ENCODE measurements at regions not wholly inside any gene's neighbourhood (a gene's known extent, or its start where the extent isn't known, plus 50 kb on each side); places are given as distances from the start of the nearest gene placed in this dataset.

- DNase-seq: no peak
Observed at GRCh38 chr6:139833592-139833991, 459.1 kb upstream of the CITED2 start.

DNA sequence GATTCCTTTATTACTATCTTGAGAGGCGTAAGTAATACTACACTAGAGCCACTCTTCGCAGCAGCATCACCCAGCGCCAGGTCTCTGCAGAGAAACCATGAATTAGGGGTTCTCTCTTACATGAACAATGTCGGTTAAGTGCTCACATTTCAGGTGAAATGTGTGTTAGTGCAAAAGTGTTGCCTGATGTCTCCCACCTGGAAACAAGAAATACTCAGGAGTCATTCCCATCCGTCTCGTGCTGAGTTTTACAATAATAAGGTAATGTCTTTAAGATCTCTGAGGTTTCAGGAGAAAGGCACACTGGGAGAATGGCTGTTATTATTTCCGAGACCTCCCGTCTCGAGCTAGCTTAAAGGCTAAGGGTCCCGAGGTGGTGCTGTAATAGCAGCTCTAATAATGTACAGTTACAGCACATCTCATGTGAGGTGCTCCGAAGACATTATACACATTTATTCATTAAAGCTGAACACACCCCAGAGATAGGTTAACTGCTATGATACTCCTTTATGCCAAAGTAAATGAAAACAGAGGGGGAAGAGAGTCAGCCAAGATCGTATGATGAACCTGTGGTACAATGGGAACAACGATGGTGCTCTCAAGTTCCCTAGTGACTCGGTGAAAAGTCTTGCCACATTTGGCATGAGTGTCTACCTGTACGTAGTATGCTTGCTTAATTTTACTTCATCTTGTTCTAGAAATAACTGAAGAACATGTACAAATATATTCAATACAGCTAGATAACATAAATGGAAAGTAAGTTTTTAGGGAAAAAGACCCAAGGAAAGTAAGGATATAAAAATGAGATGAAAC is 458.3 kb upstream of the CITED2 start:
- peak; percentile 77 for DNase-seq

GRCh38 chr6:139829576-139829975 is 455.1 kb upstream of the CITED2 start:
- DNase-seq: peak; percentile 15

GRCh38 chr6:139828751-139829519 is 454.5 kb upstream of the CITED2 start:
- DNase-seq: no peak

- no peak for DNase-seq
Observed at GRCh38 chr6:139825935-139826374, 451.5 kb upstream of the CITED2 start.

DNA sequence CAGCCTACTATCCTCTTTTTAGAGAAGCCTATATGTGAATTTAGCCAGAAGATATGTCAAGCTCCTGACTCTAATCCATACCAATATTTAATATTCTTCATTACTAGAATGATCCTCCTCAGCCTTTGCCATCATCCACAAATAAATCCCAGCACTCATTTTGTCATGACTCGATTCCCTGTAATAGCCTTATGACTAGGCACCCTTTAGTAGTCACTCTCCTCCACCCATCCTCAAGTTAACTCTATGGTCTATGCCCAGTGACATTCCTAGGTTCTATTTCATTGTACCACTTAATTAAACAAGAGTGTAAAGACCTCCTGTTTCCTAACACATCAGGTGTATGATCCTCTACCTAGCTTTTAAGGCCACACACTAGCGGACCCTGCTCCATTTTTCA is 450.4 kb upstream of the CITED2 start:
- no peak for DNase-seq

GRCh38 chr6:139823808-139824126 is 449.3 kb upstream of the CITED2 start:
- DNase-seq: no peak

- DNase-seq: no peak
Observed at GRCh38 chr6:139823099-139823807, 448.8 kb upstream of the CITED2 start.

- DNase-seq: no peak
Observed at GRCh38 chr6:139821676-139822223, 447.3 kb upstream of the CITED2 start.

GRCh38 chr6:139820210-139820609 is 445.8 kb upstream of the CITED2 start:
- DNase-seq: no peak

GRCh38 chr6:139819776-139820175 is 445.3 kb upstream of the CITED2 start:
- no peak for DNase-seq

- no peak for DNase-seq
Observed at GRCh38 chr6:139812939-139813338, 438.5 kb upstream of the CITED2 start.

GRCh38 chr6:139801571-139802321 is 427.3 kb upstream of the CITED2 start:
- no peak for DNase-seq

DNA sequence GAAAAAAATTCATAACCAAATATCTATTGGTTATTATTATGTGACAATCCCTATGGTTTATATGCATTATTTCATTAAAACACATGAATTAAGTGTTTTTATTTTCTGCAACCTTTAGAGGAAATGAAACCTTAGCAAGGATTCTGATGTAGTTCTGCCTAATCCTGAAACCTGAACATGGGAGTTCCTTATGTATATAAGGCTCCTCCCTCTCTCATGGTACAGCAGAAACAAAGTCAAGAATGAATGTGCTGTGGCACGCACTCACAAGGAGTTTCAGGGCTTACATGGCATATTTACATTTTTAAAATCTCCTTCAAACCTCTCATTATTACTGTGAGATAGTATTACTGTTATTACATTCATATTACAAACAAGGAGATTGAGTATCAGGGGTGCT is 426.4 kb upstream of the CITED2 start:
- DNase-seq: no peak

DNA sequence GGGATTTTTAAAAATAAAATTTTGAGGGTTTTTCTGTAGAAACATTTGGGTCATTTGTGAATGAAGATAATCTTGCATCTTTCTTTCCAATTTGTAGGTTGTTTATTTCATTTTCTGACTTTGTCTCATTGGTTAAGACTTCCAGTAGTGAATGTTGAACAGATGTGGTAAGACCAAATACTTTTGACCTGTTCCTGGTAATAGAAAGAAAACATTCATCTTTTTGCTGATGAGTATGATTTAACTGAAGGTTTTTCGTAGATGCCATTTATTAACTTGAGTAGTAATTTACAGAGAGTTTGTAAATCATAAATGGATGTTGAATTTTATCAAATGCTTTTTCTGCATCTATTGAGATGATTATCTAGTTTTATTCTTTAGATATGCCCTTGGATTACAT is 416.1 kb upstream of the CITED2 start:
- DNase-seq: no peak

DNA sequence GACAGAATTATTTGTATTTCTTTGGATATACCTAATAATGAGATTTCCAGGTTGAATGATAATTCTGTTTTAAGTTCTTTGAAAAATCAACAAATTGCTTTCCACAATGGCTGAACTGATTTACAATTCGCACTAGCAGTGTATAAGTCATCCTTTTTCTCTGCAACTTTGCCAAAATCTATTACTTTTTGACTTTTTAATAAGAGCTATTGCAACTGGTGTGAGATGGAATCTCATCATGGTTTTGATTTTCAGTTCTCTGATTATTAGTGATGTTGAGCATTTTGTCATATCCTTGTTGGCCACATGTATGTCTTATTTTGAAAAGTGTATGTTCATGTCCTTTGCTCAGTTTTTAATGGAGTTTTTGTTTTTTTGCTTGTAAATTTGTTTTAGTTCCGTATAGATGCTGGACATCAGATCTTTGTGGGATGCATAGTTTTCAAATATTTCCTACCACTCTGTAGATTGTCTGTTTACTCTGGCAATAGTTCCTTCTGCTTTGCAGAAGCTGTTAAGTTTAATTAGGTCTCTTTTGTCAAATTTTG is 409.8 kb upstream of the CITED2 start:
- DNase-seq: no peak

GRCh38 chr6:139779988-139780774 is 405.7 kb upstream of the CITED2 start:
- DNase-seq: no peak

- no peak for DNase-seq
Observed at GRCh38 chr6:139778688-139779087, 404.2 kb upstream of the CITED2 start.

DNA sequence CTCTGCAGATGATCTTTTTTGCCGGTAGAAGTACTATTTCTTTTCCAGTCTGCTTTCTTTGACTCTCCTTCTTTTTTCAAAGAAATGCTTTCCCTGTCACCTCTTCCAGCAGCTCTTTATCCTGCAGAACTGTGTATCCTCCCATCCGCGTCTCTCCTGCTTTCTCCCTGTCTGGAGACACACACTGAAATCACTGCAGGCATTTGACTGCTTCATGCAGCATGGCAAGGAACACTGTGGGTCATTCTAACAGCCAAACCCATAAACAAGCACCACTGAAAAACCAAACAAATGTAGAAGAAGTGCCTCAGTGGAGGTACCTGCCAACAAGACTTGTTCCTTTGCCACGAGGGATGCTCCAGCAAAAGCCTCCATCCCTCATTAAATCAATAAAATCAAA is 403.7 kb upstream of the CITED2 start:
- peak; percentile 8 for DNase-seq

GRCh38 chr6:139777202-139777970 is 402.9 kb upstream of the CITED2 start:
- DNase-seq: peak; percentile 3

DNA sequence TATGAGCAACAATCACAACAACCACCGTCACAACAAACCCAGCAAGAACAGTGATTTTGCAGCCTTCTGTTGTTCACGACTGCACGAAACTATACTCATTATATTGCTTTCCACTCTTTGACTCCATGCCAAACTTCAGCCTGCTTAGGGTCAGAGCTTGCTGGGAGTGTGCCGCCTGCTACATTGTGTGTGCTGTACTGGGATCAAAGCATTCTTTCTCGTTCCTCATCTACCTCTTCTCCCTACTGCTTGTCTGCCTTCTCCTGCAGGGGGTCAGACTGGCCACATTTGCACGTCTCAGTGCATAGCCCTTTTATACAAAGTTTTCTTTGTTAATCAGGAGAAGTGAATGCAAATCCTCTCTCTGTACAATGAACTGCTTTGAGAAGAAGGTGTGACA is 401.6 kb upstream of the CITED2 start:
- no peak for DNase-seq
